H1 (cell line): ENCODE measurements at regions not wholly inside any gene's neighbourhood (a gene's known extent, or its start where the extent isn't known, plus 50 kb on each side); places are given as distances from the start of the nearest gene placed in this dataset.

Experiments
- ASH2L ChIP-seq: fragments of 200-600, 300-600 bp; sonication (generic); IDR thresholded peaks from one replicate; pipeline ENCODE4 v1.7.1; 2017; ENCODE audit warnings: low read length
- CREB1 ChIP-seq: IDR thresholded peaks from 2 replicates; pipeline ENCODE4 v1.6.1; 2012; ENCODE audit warnings: inconsistent platforms
- E2F6 ChIP-seq: IDR thresholded peaks from 2 replicates; pipeline ENCODE4 v1.6.1; 2012; ENCODE audit warnings: inconsistent platforms
- EP300 ChIP-seq, 2 experiments: IDR thresholded peaks; 1 replicate in 1 of 2; 2 replicates in 1 of 2; pipeline ENCODE4 v1.6.1; 2011 to 2012; ENCODE audit warnings: low read depth in 2 of 2, low read length in 2 of 2, mild to moderate bottlenecking in 2 of 2, borderline replicate concordance in 1 of 2, inconsistent platforms in 1 of 2, moderate library complexity in 1 of 2
- GABPA ChIP-seq: IDR thresholded peaks from 2 replicates; pipeline ENCODE4 v1.6.1; 2011; ENCODE audit warnings: mild to moderate bottlenecking, low read length, moderate library complexity, borderline replicate concordance; ENCODE audit not compliant: insufficient read depth
- KDM1A ChIP-seq: fragments of 200-600, 300-600 bp; sonication (generic); IDR thresholded peaks from 2 replicates; pipeline ENCODE4 v1.7.1; 2016; ENCODE audit warnings: mild to moderate bottlenecking, low read length, borderline replicate concordance
- KDM4A ChIP-seq: IDR thresholded peaks from one replicate; pipeline ENCODE4 v1.7.1; 2012; ENCODE audit warnings: low read depth, mild to moderate bottlenecking, moderate library complexity, low read length, inconsistent platforms; ENCODE audit not compliant: severe bottlenecking
- SIRT6 ChIP-seq: IDR thresholded peaks from one replicate; pipeline ENCODE4 v1.7.1; 2012; ENCODE audit warnings: low read length, inconsistent platforms
- SRF ChIP-seq: IDR thresholded peaks from 2 replicates; pipeline ENCODE4 v1.6.1; 2011; ENCODE audit warnings: mild to moderate bottlenecking, low read depth, low read length, moderate library complexity
- TAF1 ChIP-seq: IDR thresholded peaks from 2 replicates; pipeline ENCODE4 v1.6.1; 2011; ENCODE audit warnings: mild to moderate bottlenecking, low read depth, low read length
- YY1 ChIP-seq: IDR thresholded peaks from 2 replicates; pipeline ENCODE4 v1.6.1; 2011; ENCODE audit warnings: low read depth, mild to moderate bottlenecking, low read length
- TF ChIP-seq, protein P1 (sequence below): IDR thresholded peaks from 2 replicates; pipeline ENCODE4 v1.6.1; 2012; ENCODE audit warnings: inconsistent platforms

DNA sequence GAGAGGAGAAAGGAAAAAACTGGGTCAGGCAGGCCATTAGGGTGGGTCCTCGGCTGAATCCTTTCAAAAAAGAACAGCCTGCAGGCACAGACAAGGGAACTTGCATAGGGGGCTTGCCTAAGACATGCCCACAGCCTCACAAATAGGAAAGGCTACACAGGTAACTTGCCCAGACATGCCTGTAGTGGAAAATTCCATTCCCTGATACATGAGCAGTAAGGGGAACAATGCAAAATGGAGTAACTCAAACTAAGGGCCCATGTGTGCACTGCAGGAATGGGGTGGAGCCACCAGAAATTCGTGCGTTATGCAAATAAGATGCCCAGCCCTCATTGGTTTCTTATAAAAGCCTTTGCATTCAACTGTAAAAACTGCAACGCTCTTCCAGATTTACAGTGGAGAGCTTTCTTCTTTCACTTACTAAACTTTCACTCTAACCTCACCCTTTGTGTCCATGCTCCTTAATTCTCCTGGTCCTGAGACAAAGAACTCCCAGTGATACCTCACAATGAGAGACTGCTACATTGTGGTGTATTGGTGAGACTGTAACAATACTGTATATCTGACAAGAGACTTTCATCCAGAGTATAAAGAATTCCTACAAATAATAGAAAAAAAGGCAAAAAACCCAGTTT is 59.5 kb upstream of the SLITRK1 start (continued):
- no peak for TF ChIP-seq ASH2L
- TF ChIP-seq GABPA: no peak
- peak; percentile 73 for TF ChIP-seq YY1
- no peak for TF ChIP-seq CREB1
- TF ChIP-seq, protein P1, sequence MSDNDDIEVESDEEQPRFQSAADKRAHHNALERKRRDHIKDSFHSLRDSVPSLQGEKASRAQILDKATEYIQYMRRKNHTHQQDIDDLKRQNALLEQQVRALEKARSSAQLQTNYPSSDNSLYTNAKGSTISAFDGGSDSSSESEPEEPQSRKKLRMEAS: peak; percentile 61
- TF ChIP-seq EP300 (IDR thresholded peaks at IDR 0.05; ENCODE audit: borderline replicate concordance in 1 of 2, low read depth in 2 of 2, low read length in 2 of 2): peak in 1 of 2 experiments; percentile 58; a peak in 1 of 3 replicates
- no peak for TF ChIP-seq KDM1A
- no peak for TF ChIP-seq E2F6
- TF ChIP-seq KDM4A: no peak
- TF ChIP-seq SIRT6: no peak
- TF ChIP-seq SRF: no peak
- peak; percentile 51; the same call in 1 of the 2 replicates for TF ChIP-seq TAF1
